ENCODE measurements at regions not wholly inside any gene's neighbourhood (a gene's known extent, or its start where the extent isn't known, plus 50 kb on each side); places are given as distances from the start of the nearest gene placed in this dataset.

DNA sequence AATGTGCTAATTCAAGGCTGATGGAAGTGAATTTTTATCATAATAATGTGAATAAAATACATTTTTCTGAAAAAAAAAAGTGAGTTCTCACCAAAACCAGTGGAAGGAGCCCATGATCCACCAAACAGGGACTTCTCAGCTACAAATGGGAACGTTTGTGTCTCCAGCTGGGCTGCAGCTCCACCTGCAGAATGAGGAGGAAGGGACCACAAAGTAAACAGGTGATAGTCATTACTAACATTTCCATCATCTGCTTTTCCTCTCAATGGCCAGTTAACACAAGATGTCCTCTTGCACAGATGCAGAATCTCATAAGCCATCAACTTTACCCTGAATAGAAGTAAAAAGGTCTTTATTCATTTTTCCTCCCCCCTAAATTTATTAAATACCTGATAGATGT lies 246.2 kb downstream of the MRPL39 start:
- DNase-seq (ENCODE audit: insufficient read length, low spot score) (no peak), FAIRE-seq (no peak)
- no peak for TF ChIP-seq PAX5 (IDR thresholded peaks at IDR 0.05; ENCODE audit: insufficient read depth, low read length, severe bottlenecking)
- TF ChIP-seq SPI1 (IDR thresholded peaks at IDR 0.05; ENCODE audit: low read depth, low read length), result no peak
- TF ChIP-seq POLR2AphosphoS5 (IDR thresholded peaks at IDR 0.05; ENCODE audit: low read depth, low read length), result no peak
- TF ChIP-seq TAF1 (IDR thresholded peaks at IDR 0.05; ENCODE audit: low read depth, low read length), result no peak
- no peak for TF ChIP-seq POLR2A (IDR thresholded peaks at IDR 0.05; ENCODE audit: low read depth, low read length)
- TF ChIP-seq POU2F2 (IDR thresholded peaks at IDR 0.05; ENCODE audit: low read depth, low read length), result no peak

GRCh38 chr21:25360593-25360992 lies 246.7 kb downstream of the MRPL39 start:
- DNase-seq (ENCODE audit: insufficient read length, low spot score) (no peak), FAIRE-seq (peak; percentile 56)
- TF ChIP-seq POLR2A (IDR thresholded peaks at IDR 0.05; ENCODE audit: low read depth, low read length), result no peak
- TF ChIP-seq POLR2AphosphoS5 (IDR thresholded peaks at IDR 0.05; ENCODE audit: low read depth, low read length), result no peak
- no peak for TF ChIP-seq PAX5 (IDR thresholded peaks at IDR 0.05; ENCODE audit: insufficient read depth, low read length, severe bottlenecking)
- no peak for TF ChIP-seq SPI1 (IDR thresholded peaks at IDR 0.05; ENCODE audit: low read depth, low read length)

- TF ChIP-seq TAF1 (IDR thresholded peaks at IDR 0.05; ENCODE audit: low read depth, low read length), result no peak
- TF ChIP-seq POLR2A (IDR thresholded peaks at IDR 0.05; ENCODE audit: low read depth, low read length), result no peak
- no peak for TF ChIP-seq SPI1 (IDR thresholded peaks at IDR 0.05; ENCODE audit: low read depth, low read length)
- TF ChIP-seq PAX5 (IDR thresholded peaks at IDR 0.05; ENCODE audit: insufficient read depth, low read length, severe bottlenecking), result no peak
- TF ChIP-seq POU2F2 (IDR thresholded peaks at IDR 0.05; ENCODE audit: low read depth, low read length), result no peak
- TF ChIP-seq POLR2AphosphoS5 (IDR thresholded peaks at IDR 0.05; ENCODE audit: low read depth, low read length), result no peak
- no peak for FAIRE-seq
- no peak for DNase-seq (ENCODE audit: insufficient read length, low spot score)
Measured at GRCh38 chr21:25359724-25360123, 247.6 kb downstream of the MRPL39 start.

DNA sequence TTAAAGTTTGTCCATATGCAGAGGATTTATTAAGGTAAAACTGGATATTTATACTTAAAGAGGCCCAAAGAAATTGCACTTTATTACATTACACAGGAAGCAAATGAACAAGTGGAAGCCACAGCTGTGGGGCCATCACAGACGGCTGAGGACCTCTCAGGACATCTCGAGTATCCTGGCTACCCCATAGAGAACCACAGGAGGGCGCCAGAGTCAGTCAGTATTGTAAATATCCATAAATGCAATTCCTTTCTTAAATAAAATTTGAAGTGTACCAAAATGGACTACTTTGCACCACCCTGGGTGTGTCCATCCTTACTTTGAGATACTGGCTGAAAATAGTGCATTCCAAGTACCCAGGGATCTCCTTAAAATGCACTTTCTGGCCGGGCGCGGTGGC lies 257.2 kb downstream of the MRPL39 start:
- DNase-seq (ENCODE audit: insufficient read length, low spot score), result no peak
- no peak for FAIRE-seq
- TF ChIP-seq POU2F2 (IDR thresholded peaks at IDR 0.05; ENCODE audit: low read depth, low read length), result no peak
- TF ChIP-seq PAX5 (IDR thresholded peaks at IDR 0.05; ENCODE audit: insufficient read depth, low read length, severe bottlenecking), result no peak
- TF ChIP-seq TAF1 (IDR thresholded peaks at IDR 0.05; ENCODE audit: low read depth, low read length), result no peak
- no peak for TF ChIP-seq SPI1 (IDR thresholded peaks at IDR 0.05; ENCODE audit: low read depth, low read length)
- no peak for TF ChIP-seq POLR2AphosphoS5 (IDR thresholded peaks at IDR 0.05; ENCODE audit: low read depth, low read length)

DNA sequence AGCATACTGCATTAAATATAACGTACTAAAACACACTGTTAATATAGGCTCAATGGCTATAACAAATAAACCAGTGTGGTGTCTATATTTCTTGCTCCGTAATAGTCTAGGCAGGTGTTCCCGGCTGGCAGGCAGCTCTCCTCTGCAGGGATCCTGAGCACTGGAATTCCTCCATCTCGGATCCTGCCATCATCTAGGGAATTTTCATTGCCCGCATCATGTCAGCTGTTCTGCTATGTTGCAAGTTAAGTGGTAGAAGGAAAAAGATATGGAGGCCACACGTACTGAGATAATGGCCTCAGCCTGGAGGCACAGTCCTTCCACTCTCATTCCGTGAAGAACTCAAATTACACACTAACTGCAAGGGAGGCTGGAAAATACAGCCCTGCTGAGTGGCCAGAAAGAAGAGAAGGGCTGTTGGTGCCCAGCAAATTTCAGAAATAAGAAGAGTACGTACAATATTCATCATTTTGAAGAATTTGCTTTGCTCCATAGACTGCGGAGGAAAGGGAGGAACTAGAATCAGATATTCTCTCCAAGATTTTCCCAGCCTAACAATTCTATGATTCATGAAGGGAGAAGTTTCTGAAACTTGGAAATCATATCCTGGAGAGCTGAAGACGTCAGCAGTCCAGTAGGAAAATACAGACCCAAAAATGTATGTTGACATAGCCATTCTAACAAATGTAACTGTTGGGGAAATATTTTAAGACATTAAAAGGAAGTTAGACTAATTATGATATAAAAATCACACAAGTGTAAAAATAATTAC lies 263.3 kb downstream of the MRPL39 start:
- FAIRE-seq (no peak), DNase-seq (ENCODE audit: insufficient read length, low spot score) (no peak)
- TF ChIP-seq TAF1 (IDR thresholded peaks at IDR 0.05; ENCODE audit: low read depth, low read length) (no peak), POLR2AphosphoS5 (IDR thresholded peaks at IDR 0.05; ENCODE audit: low read depth, low read length) (no peak), SPI1 (IDR thresholded peaks at IDR 0.05; ENCODE audit: low read depth, low read length) (no peak), POLR2A (IDR thresholded peaks at IDR 0.05; ENCODE audit: low read depth, low read length) (no peak), POU2F2 (IDR thresholded peaks at IDR 0.05; ENCODE audit: low read depth, low read length) (no peak), PAX5 (IDR thresholded peaks at IDR 0.05; ENCODE audit: insufficient read depth, low read length, severe bottlenecking) (no peak)

DNA sequence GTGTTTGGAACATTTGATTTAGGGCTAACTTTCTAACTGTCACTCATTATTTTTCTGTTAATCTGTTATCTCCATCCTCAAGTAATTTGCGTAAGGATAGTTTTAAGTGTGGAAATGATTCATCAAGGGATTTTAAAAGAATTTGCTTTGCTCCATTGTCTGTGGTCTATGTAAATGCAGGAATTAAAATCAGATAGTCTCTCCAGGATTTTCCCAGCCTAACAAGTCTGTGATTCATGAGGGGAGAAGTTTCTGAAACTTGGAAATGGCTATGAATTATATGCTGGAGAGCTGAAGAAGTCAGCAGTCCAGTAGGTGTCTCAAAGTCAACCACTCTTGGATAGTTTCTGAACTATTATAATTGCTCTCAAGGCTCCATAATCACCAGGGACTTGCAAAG lies 264.5 kb downstream of the MRPL39 start:
- DNase-seq (ENCODE audit: insufficient read length, low spot score) (no peak), FAIRE-seq (no peak)

DNA sequence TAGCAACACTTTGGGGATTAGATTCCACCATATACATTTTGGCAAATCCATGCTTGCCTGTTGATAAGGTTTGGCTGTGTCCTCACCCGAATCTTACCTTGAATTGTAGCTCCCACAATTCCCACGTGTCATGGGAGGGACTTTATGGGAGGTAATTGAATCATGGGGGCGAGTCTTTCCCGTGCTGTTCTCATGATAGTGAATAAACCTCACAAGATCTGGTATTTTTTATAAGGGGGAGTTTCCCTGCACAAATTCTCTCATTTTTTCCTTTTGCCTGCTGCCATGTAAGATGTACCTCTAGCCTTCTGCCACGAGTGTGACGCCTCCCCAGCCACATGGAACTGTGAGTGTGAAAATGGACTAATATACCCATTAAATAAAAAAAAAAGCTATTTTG lies 265.3 kb downstream of the MRPL39 start:
- TF ChIP-seq POLR2A (IDR thresholded peaks at IDR 0.05; ENCODE audit: low read depth, low read length), result no peak
- no peak for TF ChIP-seq POLR2AphosphoS5 (IDR thresholded peaks at IDR 0.05; ENCODE audit: low read depth, low read length)
- TF ChIP-seq SPI1 (IDR thresholded peaks at IDR 0.05; ENCODE audit: low read depth, low read length), result no peak
- TF ChIP-seq PAX5 (IDR thresholded peaks at IDR 0.05; ENCODE audit: insufficient read depth, low read length, severe bottlenecking), result no peak
- TF ChIP-seq TAF1 (IDR thresholded peaks at IDR 0.05; ENCODE audit: low read depth, low read length), result no peak
- no peak for TF ChIP-seq POU2F2 (IDR thresholded peaks at IDR 0.05; ENCODE audit: low read depth, low read length)
- DNase-seq (ENCODE audit: insufficient read length, low spot score) (no peak), FAIRE-seq (no peak)

More for the DNA sequence above, 264.5 kb downstream of the MRPL39 start:
- no peak for TF ChIP-seq TAF1 (IDR thresholded peaks at IDR 0.05; ENCODE audit: low read depth, low read length)
- TF ChIP-seq POLR2A (IDR thresholded peaks at IDR 0.05; ENCODE audit: low read depth, low read length), result no peak
- TF ChIP-seq POU2F2 (IDR thresholded peaks at IDR 0.05; ENCODE audit: low read depth, low read length), result no peak
- TF ChIP-seq SPI1 (IDR thresholded peaks at IDR 0.05; ENCODE audit: low read depth, low read length), result no peak
- TF ChIP-seq PAX5 (IDR thresholded peaks at IDR 0.05; ENCODE audit: insufficient read depth, low read length, severe bottlenecking), result no peak
- no peak for TF ChIP-seq POLR2AphosphoS5 (IDR thresholded peaks at IDR 0.05; ENCODE audit: low read depth, low read length)

DNA sequence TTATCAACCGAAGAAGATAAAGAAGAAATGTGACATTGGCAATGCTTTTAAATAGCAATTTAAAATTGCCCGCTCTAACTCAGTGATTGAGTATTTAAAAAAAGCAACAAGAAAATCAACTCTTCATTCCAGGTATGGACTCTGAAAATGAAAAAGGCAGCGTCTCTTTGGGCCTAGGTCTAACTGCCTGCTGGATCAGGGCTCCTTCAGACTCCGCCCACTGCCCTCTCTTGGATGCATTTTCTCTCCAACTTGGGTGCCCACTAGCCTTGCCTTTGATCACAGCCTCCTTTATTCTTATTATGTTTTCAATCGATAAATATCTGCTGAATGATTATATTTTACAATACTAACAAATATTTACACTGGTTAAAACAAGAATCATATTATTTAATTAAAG lies 268.9 kb downstream of the MRPL39 start:
- FAIRE-seq (no peak), DNase-seq (ENCODE audit: insufficient read length, low spot score) (no peak)
- no peak for TF ChIP-seq SPI1 (IDR thresholded peaks at IDR 0.05; ENCODE audit: low read depth, low read length)
- TF ChIP-seq PAX5 (IDR thresholded peaks at IDR 0.05; ENCODE audit: insufficient read depth, low read length, severe bottlenecking), result no peak
- no peak for TF ChIP-seq POLR2A (IDR thresholded peaks at IDR 0.05; ENCODE audit: low read depth, low read length)
- TF ChIP-seq POLR2AphosphoS5 (IDR thresholded peaks at IDR 0.05; ENCODE audit: low read depth, low read length), result no peak

DNA sequence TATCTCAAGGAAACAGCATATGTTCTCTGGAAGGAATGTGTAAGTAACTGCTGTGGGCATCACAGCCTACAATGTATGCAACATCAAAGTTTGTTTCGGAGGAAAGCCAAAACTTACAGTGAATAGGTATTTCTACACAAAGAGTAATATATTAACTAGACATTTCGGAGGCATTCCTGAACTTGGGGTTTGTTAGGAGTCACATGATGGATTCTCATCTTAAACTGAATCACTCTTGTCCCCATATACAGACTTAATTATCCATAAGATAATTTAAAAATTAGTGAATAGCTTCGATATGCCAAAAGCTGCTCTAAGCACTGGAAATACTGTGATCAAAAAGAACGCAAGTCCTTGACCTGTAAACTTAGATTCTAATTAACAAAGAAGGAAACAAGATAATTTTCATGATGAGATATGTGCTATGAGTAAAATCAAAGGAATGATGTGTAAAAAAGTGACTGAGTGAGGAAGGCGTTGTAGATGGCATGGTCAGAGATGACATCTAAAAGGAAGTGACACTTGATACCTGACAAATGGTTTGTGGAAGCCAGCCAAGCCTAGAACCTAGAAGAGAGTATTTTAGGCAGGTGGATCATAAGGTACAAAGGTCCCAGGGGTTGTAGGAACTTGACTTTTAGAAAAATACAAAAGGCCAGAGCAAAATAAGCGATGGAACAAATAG lies 273.1 kb downstream of the MRPL39 start:
- FAIRE-seq (no peak), DNase-seq (ENCODE audit: insufficient read length, low spot score) (no peak)
- no peak for TF ChIP-seq TAF1 (IDR thresholded peaks at IDR 0.05; ENCODE audit: low read depth, low read length)
- TF ChIP-seq PAX5 (IDR thresholded peaks at IDR 0.05; ENCODE audit: insufficient read depth, low read length, severe bottlenecking), result no peak

GRCh38 chr21:25331286-25331685 lies 276.0 kb downstream of the MRPL39 start:
- DNase-seq (ENCODE audit: insufficient read length, low spot score), result no peak
- peak; percentile 56 for FAIRE-seq
- TF ChIP-seq POU2F2 (IDR thresholded peaks at IDR 0.05; ENCODE audit: low read depth, low read length), result no peak
